DND-41 (cell line): ENCODE measurements at regions not wholly inside any gene's neighbourhood (a gene's known extent, or its start where the extent isn't known, plus 50 kb on each side); places are given as distances from the start of the nearest gene placed in this dataset.

Source experiments
- CTCF ChIP-seq: IDR thresholded peaks from 2 replicates; pipeline ENCODE4 v1.5.1; 2012; ENCODE audit warnings: borderline replicate concordance, low read length, moderate library complexity, mild to moderate bottlenecking; ENCODE audit not compliant: poor library complexity, severe bottlenecking; ENCODE audit errors: extremely low read depth
- EZH2 ChIP-seq: IDR thresholded peaks from 3 replicates; pipeline ENCODE4 v1.6.1; 2012; ENCODE audit warnings: borderline replicate concordance, low read depth, mild to moderate bottlenecking, moderate library complexity, low read length, inconsistent platforms; ENCODE audit not compliant: severe bottlenecking

GRCh38 chr6:149239573-149240209 is 77.8 kb upstream of the TAB2 start:
- TF ChIP-seq CTCF = no peak
- no peak for TF ChIP-seq EZH2
